ENCODE measurements at regions not wholly inside any gene's neighbourhood (a gene's known extent, or its start where the extent isn't known, plus 50 kb on each side); places are given as distances from the start of the nearest gene placed in this dataset.

GRCh38 chr6:68077661-68078060, 557.4 kb upstream of the ADGRB3 start:
- TF ChIP-seq CTCF (IDR thresholded peaks at IDR 0.05) (no peak), POLR2A (IDR thresholded peaks at IDR 0.05) (no peak), EP300 (IDR thresholded peaks at IDR 0.05; ENCODE audit: low read depth) (no peak)
